ENCODE measurements at regions not wholly inside any gene's neighbourhood (a gene's known extent, or its start where the extent isn't known, plus 50 kb on each side); places are given as distances from the start of the nearest gene placed in this dataset.

DNA sequence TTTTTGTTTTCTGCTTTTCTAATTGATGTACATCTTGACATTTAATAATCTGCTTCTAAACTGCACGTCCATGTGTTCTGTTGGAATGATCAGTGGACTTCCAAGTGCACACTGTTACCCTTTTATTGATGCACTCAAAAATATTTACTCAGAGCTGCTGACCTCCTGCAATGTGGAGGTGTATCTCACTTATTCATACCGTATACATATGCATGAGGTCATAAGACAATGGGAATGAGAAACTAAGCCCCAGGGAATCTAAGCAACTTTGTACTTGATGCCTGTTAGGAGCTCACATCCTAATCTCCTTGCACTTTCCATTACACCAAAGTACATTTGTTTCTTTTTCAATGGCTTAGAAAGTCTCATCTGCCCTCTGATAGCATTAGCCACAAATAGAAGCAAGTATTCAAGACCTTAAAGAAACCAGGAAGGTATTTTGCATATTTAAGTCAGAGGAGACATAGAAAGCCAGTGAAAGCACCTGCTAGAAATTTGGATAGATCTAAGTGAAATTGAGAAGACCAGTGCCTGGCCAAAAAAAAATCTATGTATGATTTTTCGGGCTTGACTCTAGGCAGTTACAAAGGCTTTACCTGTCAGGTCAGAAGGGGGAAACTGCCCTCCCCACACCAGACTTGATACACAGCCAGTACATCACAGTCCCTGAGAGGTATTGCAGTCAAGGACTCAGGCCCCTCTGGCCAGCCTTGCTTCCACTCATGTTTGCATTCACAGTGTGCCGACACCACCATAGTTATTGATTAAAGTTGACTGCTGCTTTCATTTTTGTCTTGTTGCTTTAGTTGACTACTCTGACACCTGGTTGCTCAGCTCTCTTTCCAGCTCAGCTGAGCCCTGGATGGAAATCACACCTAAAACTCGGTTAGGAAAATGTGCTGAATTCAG, 391.7 kb upstream of the CYRIA start:
- TF ChIP-seq, protein P1, sequence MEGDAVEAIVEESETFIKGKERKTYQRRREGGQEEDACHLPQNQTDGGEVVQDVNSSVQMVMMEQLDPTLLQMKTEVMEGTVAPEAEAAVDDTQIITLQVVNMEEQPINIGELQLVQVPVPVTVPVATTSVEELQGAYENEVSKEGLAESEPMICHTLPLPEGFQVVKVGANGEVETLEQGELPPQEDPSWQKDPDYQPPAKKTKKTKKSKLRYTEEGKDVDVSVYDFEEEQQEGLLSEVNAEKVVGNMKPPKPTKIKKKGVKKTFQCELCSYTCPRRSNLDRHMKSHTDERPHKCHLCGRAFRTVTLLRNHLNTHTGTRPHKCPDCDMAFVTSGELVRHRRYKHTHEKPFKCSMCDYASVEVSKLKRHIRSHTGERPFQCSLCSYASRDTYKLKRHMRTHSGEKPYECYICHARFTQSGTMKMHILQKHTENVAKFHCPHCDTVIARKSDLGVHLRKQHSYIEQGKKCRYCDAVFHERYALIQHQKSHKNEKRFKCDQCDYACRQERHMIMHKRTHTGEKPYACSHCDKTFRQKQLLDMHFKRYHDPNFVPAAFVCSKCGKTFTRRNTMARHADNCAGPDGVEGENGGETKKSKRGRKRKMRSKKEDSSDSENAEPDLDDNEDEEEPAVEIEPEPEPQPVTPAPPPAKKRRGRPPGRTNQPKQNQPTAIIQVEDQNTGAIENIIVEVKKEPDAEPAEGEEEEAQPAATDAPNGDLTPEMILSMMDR (IDR thresholded peaks at IDR 0.05), result no peak
- no peak for ATAC-seq (ENCODE audit: low FRiP score)
- no peak for DNase-seq (ENCODE audit: low spot score)

DNA sequence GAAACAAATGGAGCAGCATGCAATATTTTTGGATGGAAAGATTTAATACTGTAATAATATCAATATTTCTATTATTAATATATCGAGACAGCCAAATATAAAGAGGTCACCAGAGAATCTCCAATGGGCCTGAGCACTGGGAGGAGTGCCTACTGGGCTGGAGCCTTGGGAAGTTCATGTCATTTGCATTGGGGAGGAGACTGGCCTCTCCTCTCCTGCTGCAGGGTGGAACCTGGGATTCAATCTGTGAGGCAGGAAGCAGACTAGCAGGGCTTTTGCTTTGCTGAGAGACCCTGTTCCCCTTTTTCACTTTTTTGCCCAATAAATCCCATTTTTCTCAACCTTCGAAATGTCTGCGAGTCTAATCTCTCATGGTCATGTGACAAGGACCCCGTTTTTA, 390.6 kb upstream of the CYRIA start:
- no peak for ATAC-seq (ENCODE audit: low FRiP score)
- no peak for DNase-seq (ENCODE audit: low spot score)

DNA sequence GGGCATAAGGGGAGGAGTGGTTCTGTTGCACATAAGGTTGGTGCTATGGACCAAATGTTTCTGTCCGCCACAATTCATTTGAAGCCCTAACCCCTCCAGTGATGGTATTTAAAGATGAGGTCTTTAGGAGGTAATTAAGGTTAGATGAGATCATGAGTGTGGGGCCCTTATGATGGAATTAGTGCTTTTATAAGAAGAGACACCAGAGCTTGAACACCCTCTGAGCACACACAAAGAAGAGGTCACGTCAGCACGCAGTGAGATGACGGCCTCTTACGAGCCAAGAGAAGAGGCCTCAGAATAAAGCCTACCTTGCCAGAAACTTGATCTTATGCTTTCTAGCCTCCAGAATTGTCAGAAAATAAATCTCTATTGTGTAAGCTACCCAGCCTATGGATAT, 386.4 kb upstream of the CYRIA start:
- DNase-seq (ENCODE audit: low spot score) (no peak), ATAC-seq (ENCODE audit: low FRiP score) (no peak)

More for the DNA sequence above, 390.6 kb upstream of the CYRIA start:
- TF ChIP-seq, protein P1 (IDR thresholded peaks at IDR 0.05), result no peak

DNA sequence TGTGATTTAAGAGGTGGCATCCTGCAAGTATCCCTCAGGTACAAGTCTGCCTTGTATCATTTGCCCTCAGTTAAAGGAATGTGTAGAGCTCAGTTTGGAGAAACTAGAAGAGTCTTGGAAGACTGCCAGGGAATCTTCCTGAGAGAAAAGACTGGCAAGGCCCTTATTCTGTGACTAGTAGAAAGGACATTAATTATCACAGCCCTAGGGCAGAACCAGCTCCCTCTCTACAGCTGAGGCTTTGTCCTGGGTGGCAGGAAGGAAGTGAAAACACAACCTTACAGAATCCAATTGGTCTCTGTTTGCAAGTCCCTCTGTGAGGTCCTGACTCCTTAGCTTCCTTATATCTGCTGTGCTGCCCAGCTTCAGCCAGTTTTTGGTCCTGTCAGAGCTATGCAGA, 385.9 kb upstream of the CYRIA start:
- ATAC-seq (ENCODE audit: low FRiP score) (no peak), DNase-seq (ENCODE audit: low spot score) (no peak)
- TF ChIP-seq, protein P1 (IDR thresholded peaks at IDR 0.05), result no peak

More for the DNA sequence above, 386.4 kb upstream of the CYRIA start:
- TF ChIP-seq, protein P1 (IDR thresholded peaks at IDR 0.05), result no peak

DNA sequence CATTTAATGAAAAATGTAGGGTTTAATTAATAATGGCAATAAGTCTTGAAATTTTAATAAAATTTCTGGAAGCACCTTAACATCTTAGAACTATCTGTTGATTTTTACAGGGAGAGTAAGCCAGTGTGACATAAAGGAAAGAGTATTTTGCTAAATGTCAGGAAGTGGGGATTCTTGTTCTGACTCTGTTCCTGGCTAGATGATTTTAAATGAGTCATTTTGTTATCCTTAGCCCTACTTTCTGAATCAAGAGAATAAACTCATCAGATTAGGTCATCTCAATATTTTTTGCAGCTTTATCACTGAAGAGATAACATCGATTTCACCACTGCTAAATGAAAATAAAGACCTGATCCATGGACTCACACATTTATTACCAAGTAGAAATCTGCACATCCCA, 377.5 kb upstream of the CYRIA start:
- TF ChIP-seq, protein P1 (IDR thresholded peaks at IDR 0.05), result no peak
- ATAC-seq (ENCODE audit: low FRiP score) (no peak), DNase-seq (ENCODE audit: low spot score) (no peak)

DNA sequence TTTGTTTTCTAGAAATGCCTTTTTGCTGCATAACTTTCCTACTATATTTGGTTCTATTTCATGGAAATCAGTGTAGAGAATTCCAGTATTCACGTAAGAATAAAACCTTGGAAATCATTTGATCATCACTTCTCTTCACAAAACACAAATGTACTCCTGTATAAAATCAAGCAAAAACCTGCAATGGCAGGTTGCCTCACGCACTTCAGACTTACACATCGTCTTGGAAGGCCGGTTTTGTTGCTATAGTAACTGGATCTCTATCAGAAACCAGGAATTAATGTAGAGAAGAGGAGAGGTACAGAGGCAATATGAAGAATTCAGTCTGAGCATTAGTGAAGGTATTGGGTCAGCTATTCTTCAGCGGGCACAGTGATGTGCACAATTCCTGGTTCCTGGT, 370.7 kb upstream of the CYRIA start:
- DNase-seq (ENCODE audit: low spot score), result no peak
- no peak for ATAC-seq (ENCODE audit: low FRiP score)

More for the DNA sequence above, 370.7 kb upstream of the CYRIA start:
- TF ChIP-seq, protein P1 (IDR thresholded peaks at IDR 0.05), result no peak
